ENCODE measurements at regions not wholly inside any gene's neighbourhood (a gene's known extent, or its start where the extent isn't known, plus 50 kb on each side); places are given as distances from the start of the nearest gene placed in this dataset.

- Histone ChIP-seq H3K4me1 (peaks cover 14% of the 10 kb centered on the region), H3K9me3 (no peaks in the 10 kb centered on the region), H3K36me3 (no peaks in the 10 kb centered on the region), H3K27ac (no peak overlapping the region), H3K4me3 (no peak overlapping the region), H3K27me3 (no peaks in the 10 kb centered on the region)
- TF ChIP-seq POLR2AphosphoS5 (IDR thresholded peaks at IDR 0.05; ENCODE audit: insufficient read depth in 1 of 2, low read depth in 1 of 2) (no peak), POLR2A (IDR thresholded peaks at IDR 0.05) (no peak), CTCF (IDR thresholded peaks at IDR 0.05) (no peak)
- DNase-seq (ENCODE audit: extremely low spot score in 2 of 2), result no peak
- intact Hi-C loops (cut with DNase I), result no loop called here
Observed at GRCh38 chr6:80608881-80609280, 502.4 kb downstream of the BCKDHB start.

GRCh38 chr6:80607811-80608391 is 501.4 kb downstream of the BCKDHB start:
- Histone ChIP-seq H3K36me3 (no peaks in the 10 kb centered on the region), H3K4me3 (no peak overlapping the region), H3K27ac (peak overlapping the region; percentile 47), H3K4me1 (peaks cover 14% of the 10 kb centered on the region), H3K27me3 (no peaks in the 10 kb centered on the region), H3K9me3 (no peaks in the 10 kb centered on the region)
- DNase-seq (ENCODE audit: extremely low spot score in 2 of 2), result no peak
- TF ChIP-seq POLR2A (IDR thresholded peaks at IDR 0.05) (no peak), POLR2AphosphoS5 (IDR thresholded peaks at IDR 0.05; ENCODE audit: insufficient read depth in 1 of 2, low read depth in 1 of 2) (peak; percentile 11 to 87)
- intact Hi-C loops (cut with DNase I), result no loop called here

GRCh38 chr6:80605165-80605989 is 498.9 kb downstream of the BCKDHB start:
- TF ChIP-seq POLR2AphosphoS5 (IDR thresholded peaks at IDR 0.05; ENCODE audit: insufficient read depth in 1 of 2, low read depth in 1 of 2) (no peak), CTCF (IDR thresholded peaks at IDR 0.05) (peak in 1 of 3 experiments; percentile 42)
- Histone ChIP-seq H3K9me3 (no peaks in the 10 kb centered on the region), H3K27me3 (no peaks in the 10 kb centered on the region), H3K4me3 (no peak overlapping the region), H3K27ac (no peak overlapping the region), H3K4me1 (peaks cover 14% of the 10 kb centered on the region), H3K36me3 (no peaks in the 10 kb centered on the region)
- no peak for DNase-seq (ENCODE audit: extremely low spot score in 2 of 2)
- intact Hi-C loops (cut with DNase I), result no loop called here

GRCh38 chr6:80603679-80604078 is 497.2 kb downstream of the BCKDHB start:
- Histone ChIP-seq H3K36me3 (no peaks in the 10 kb centered on the region), H3K27me3 (no peaks in the 10 kb centered on the region), H3K4me1 (peaks cover 11% of the 10 kb centered on the region), H3K4me3 (no peak overlapping the region), H3K9me3 (no peaks in the 10 kb centered on the region), H3K27ac (no peak overlapping the region)
- DNase-seq (ENCODE audit: extremely low spot score in 2 of 2), result no peak
- intact Hi-C loops (cut with DNase I), result no loop called here
- TF ChIP-seq POLR2AphosphoS5 (IDR thresholded peaks at IDR 0.05; ENCODE audit: insufficient read depth in 1 of 2, low read depth in 1 of 2), result no peak
- TF ChIP-seq CTCF (IDR thresholded peaks at IDR 0.05), result no peak
- no peak for TF ChIP-seq POLR2A (IDR thresholded peaks at IDR 0.05)

GRCh38 chr6:80594461-80594860 is 488.0 kb downstream of the BCKDHB start:
- intact Hi-C loops (cut with DNase I), result no loop called here
- Histone ChIP-seq H3K4me1 (no peaks in the 10 kb centered on the region), H3K4me3 (no peak overlapping the region), H3K36me3 (no peaks in the 10 kb centered on the region), H3K27me3 (no peaks in the 10 kb centered on the region), H3K27ac (no peak overlapping the region), H3K9me3 (no peaks in the 10 kb centered on the region)
- DNase-seq (ENCODE audit: extremely low spot score in 2 of 2), result no peak
- TF ChIP-seq CTCF (IDR thresholded peaks at IDR 0.05) (no peak), POLR2AphosphoS5 (IDR thresholded peaks at IDR 0.05; ENCODE audit: insufficient read depth in 1 of 2, low read depth in 1 of 2) (no peak), POLR2A (IDR thresholded peaks at IDR 0.05) (no peak)
